H1 (cell line): ENCODE measurements at regions not wholly inside any gene's neighbourhood (a gene's known extent, or its start where the extent isn't known, plus 50 kb on each side); places are given as distances from the start of the nearest gene placed in this dataset.

ENCODE experiments used
- CHD7 ChIP-seq: fragments of 300-600 bp; sonication (generic); IDR thresholded peaks from 2 replicates; pipeline ENCODE4 v1.7.1; 2012; ENCODE audit warnings: low read length, moderate library complexity, mild to moderate bottlenecking, inconsistent platforms; ENCODE audit not compliant: insufficient replicate concordance
- KDM1A ChIP-seq: fragments of 200-600, 300-600 bp; sonication (generic); IDR thresholded peaks from 2 replicates; pipeline ENCODE4 v1.7.1; 2016; ENCODE audit warnings: mild to moderate bottlenecking, low read length, borderline replicate concordance
- MAX ChIP-seq: IDR thresholded peaks from 2 replicates; pipeline ENCODE4 v1.6.1; 2012; ENCODE audit warnings: inconsistent platforms
- RXRA ChIP-seq: IDR thresholded peaks from 2 replicates; pipeline ENCODE4 v1.6.1; 2011; ENCODE audit warnings: low read depth, mild to moderate bottlenecking, low read length, moderate library complexity; ENCODE audit not compliant: insufficient read depth
- SUZ12 ChIP-seq: fragments of 200-600 bp; sonication (generic); IDR thresholded peaks from 2 replicates; pipeline ENCODE4 v1.6.1; 2012; ENCODE audit warnings: mild to moderate bottlenecking, inconsistent platforms, low read length, moderate library complexity, mixed read lengths
- ZNF274 ChIP-seq: IDR thresholded peaks from 2 replicates; pipeline ENCODE4 v1.7.0; 2012; ENCODE audit warnings: low read length, borderline replicate concordance; ENCODE audit errors: extremely low read depth

GRCh38 chr4:138815811-138816210 is 199.8 kb upstream of the NOCT start (continued):
- TF ChIP-seq RXRA: no peak
- no peak for TF ChIP-seq SUZ12
- no peak for TF ChIP-seq KDM1A
- no peak for TF ChIP-seq CHD7
- no peak for TF ChIP-seq MAX
- no peak for TF ChIP-seq ZNF274
- TF ChIP-seq, all 59 proteins: peak for 0
